DND-41 (cell line): ENCODE measurements at regions not wholly inside any gene's neighbourhood (a gene's known extent, or its start where the extent isn't known, plus 50 kb on each side); places are given as distances from the start of the nearest gene placed in this dataset.

ENCODE experiments used
- ATAC-seq: fragments of 200-7000 bp; cut with Tn5 transposase; 3 replicates; pipeline ENCODE4 v1.9.1; 2021; ENCODE audit warnings: low read depth; ENCODE audit not compliant: insufficient read depth
- DNase-seq: peaks from one replicate; pipeline ENCODE4 v3.0.0-alpha.2; 2020
- H2AFZ ChIP-seq: 2 replicates; pipeline ENCODE4 v1.6.0; 2012; ENCODE audit warnings: low read depth, low read length
- H3K27ac ChIP-seq: 2 replicates; pipeline ENCODE4 v1.5.1; 2012; ENCODE audit warnings: low read length, inconsistent platforms
- H3K27me3 ChIP-seq: fragments of 200-600 bp; sonication (generic); 2 replicates; pipeline ENCODE4 v1.6.0; 2012; ENCODE audit warnings: low read length, mild to moderate bottlenecking, inconsistent platforms; ENCODE audit not compliant: insufficient read depth, poor library complexity
- H3K36me3 ChIP-seq: 2 replicates; pipeline ENCODE4 v1.5.1; 2012; ENCODE audit warnings: low read length, inconsistent platforms; ENCODE audit not compliant: insufficient read depth
- H3K4me1 ChIP-seq: 2 replicates; pipeline ENCODE4 v1.5.1; 2012; ENCODE audit warnings: mild to moderate bottlenecking, low read length; ENCODE audit not compliant: insufficient read depth
- H3K4me2 ChIP-seq: 2 replicates; pipeline ENCODE4 v1.6.0; 2012; ENCODE audit warnings: mild to moderate bottlenecking, moderate library complexity, low read length, inconsistent platforms; ENCODE audit not compliant: insufficient read depth
- H3K4me3 ChIP-seq, 2 experiments: fragments of 200-600 bp in 1 of 2; shearing (Covaris generic) in 1 of 2; 2 replicates each; pipeline ENCODE4 v1.5.1; 2012 to 2016; ENCODE audit warnings: inconsistent platforms in 2 of 2, low read length in 2 of 2, mild to moderate bottlenecking in 2 of 2, low read depth in 1 of 2, moderate library complexity in 1 of 2
- H3K79me2 ChIP-seq: 2 replicates; pipeline ENCODE4 v1.6.0; 2012; ENCODE audit warnings: low read length, inconsistent platforms; ENCODE audit not compliant: insufficient read depth
- H3K9ac ChIP-seq: 2 replicates; pipeline ENCODE4 v1.6.0; 2012; ENCODE audit warnings: low read depth, mild to moderate bottlenecking, inconsistent platforms, low read length, moderate library complexity
- H3K9me3 ChIP-seq: 2 replicates; pipeline ENCODE4 v1.5.1; 2012; ENCODE audit warnings: low read length, moderate library complexity, mild to moderate bottlenecking, inconsistent platforms; ENCODE audit not compliant: insufficient read depth, severe bottlenecking
- H4K20me1 ChIP-seq: 2 replicates; pipeline ENCODE4 v1.6.0; 2012; ENCODE audit warnings: low read length; ENCODE audit not compliant: insufficient read depth
- CTCF ChIP-seq: IDR thresholded peaks from 2 replicates; pipeline ENCODE4 v1.5.1; 2012; ENCODE audit warnings: borderline replicate concordance, low read length, moderate library complexity, mild to moderate bottlenecking; ENCODE audit not compliant: poor library complexity, severe bottlenecking; ENCODE audit errors: extremely low read depth
- EZH2 ChIP-seq: IDR thresholded peaks from 3 replicates; pipeline ENCODE4 v1.6.1; 2012; ENCODE audit warnings: borderline replicate concordance, low read depth, mild to moderate bottlenecking, moderate library complexity, low read length, inconsistent platforms; ENCODE audit not compliant: severe bottlenecking

- no peaks in the 10 kb centered on the region for H3K4me1 ChIP-seq
- H3K4me2 ChIP-seq = no peak overlapping the region
- ATAC-seq (no peak), DNase-seq (no peak)
- no peaks in the 10 kb centered on the region for H3K27me3 ChIP-seq
- H2AFZ ChIP-seq = no peak overlapping the region
- H3K27ac ChIP-seq = no peak overlapping the region
- no peaks in the 10 kb centered on the region for H4K20me1 ChIP-seq
- H3K79me2 ChIP-seq = no peaks in the 10 kb centered on the region
- no peak overlapping the region for H3K4me3 ChIP-seq
- no peak overlapping the region for H3K9ac ChIP-seq
- H3K36me3 ChIP-seq = no peaks in the 10 kb centered on the region
- H3K9me3 ChIP-seq = no peaks in the 10 kb centered on the region
- TF ChIP-seq EZH2 = no peak
- no peak for TF ChIP-seq CTCF
Observed at GRCh38 chr16:63059676-63060075, 1023.4 kb upstream of the CDH8 start.

GRCh38 chr16:63057341-63057740 is 1021.1 kb upstream of the CDH8 start:
- Histone ChIP-seq H3K27ac (no peak overlapping the region), H4K20me1 (no peaks in the 10 kb centered on the region), H3K36me3 (no peaks in the 10 kb centered on the region), H3K4me3 (no peak overlapping the region), H3K4me2 (no peak overlapping the region), H3K79me2 (no peaks in the 10 kb centered on the region), H3K9ac (no peak overlapping the region), H3K9me3 (no peaks in the 10 kb centered on the region), H3K4me1 (no peaks in the 10 kb centered on the region), H3K27me3 (no peaks in the 10 kb centered on the region), H2AFZ (no peak overlapping the region)
- DNase-seq (no peak), ATAC-seq (no peak)
- TF ChIP-seq CTCF = no peak
- TF ChIP-seq EZH2 = no peak

- H2AFZ ChIP-seq = no peak overlapping the region
- no peaks in the 10 kb centered on the region for H3K4me1 ChIP-seq
- no peak for DNase-seq
- H3K27ac ChIP-seq = no peak overlapping the region
- H3K36me3 ChIP-seq = no peaks in the 10 kb centered on the region
- no peak for ATAC-seq
- TF ChIP-seq CTCF (no peak), EZH2 (no peak)
- H4K20me1 ChIP-seq = no peaks in the 10 kb centered on the region
- no peaks in the 10 kb centered on the region for H3K9me3 ChIP-seq
- H3K79me2 ChIP-seq = no peaks in the 10 kb centered on the region
- H3K4me2 ChIP-seq = no peak overlapping the region
- no peak overlapping the region for H3K9ac ChIP-seq
- H3K4me3 ChIP-seq = no peak overlapping the region
- H3K27me3 ChIP-seq = no peaks in the 10 kb centered on the region
Observed at GRCh38 chr16:63050391-63050790, 1014.2 kb upstream of the CDH8 start.

- H3K4me2 ChIP-seq = no peak overlapping the region
- H3K9me3 ChIP-seq = no peaks in the 10 kb centered on the region
- H3K36me3 ChIP-seq = no peaks in the 10 kb centered on the region
- H3K27me3 ChIP-seq = no peaks in the 10 kb centered on the region
- H3K79me2 ChIP-seq = no peaks in the 10 kb centered on the region
- DNase-seq (no peak), ATAC-seq (no peak)
- no peak overlapping the region for H3K9ac ChIP-seq
- H2AFZ ChIP-seq = no peak overlapping the region
- H3K4me3 ChIP-seq = no peak overlapping the region
- H3K27ac ChIP-seq = no peak overlapping the region
- no peak for TF ChIP-seq CTCF
- no peaks in the 10 kb centered on the region for H3K4me1 ChIP-seq
- no peaks in the 10 kb centered on the region for H4K20me1 ChIP-seq
Observed at GRCh38 chr16:63038397-63039106, 1002.3 kb upstream of the CDH8 start.
